22Rv1 (cell line): ENCODE measurements at regions not wholly inside any gene's neighbourhood (a gene's known extent, or its start where the extent isn't known, plus 50 kb on each side); places are given as distances from the start of the nearest gene placed in this dataset.

Experiments
- H3K27ac ChIP-seq: fragments of 450-650 bp; 2 replicates; pipeline ENCODE4 v1.5.1; 2017
- CTCF ChIP-seq: fragments of 450-650 bp; IDR thresholded peaks from 2 replicates; pipeline ENCODE4 v1.5.1; 2017; ENCODE audit warnings: mild to moderate bottlenecking
- ZFX ChIP-seq: fragments of 450-650 bp; IDR thresholded peaks from 2 replicates; pipeline ENCODE4 v1.6.1; 2017; ENCODE audit warnings: antibody characterized with exemption, borderline replicate concordance

- TF ChIP-seq ZFX, result no peak
- TF ChIP-seq CTCF, result no peak
These were observed 415.5 kb upstream of the PPP2R3A start for GRCh38 chr3:135549928-135550494.

DNA sequence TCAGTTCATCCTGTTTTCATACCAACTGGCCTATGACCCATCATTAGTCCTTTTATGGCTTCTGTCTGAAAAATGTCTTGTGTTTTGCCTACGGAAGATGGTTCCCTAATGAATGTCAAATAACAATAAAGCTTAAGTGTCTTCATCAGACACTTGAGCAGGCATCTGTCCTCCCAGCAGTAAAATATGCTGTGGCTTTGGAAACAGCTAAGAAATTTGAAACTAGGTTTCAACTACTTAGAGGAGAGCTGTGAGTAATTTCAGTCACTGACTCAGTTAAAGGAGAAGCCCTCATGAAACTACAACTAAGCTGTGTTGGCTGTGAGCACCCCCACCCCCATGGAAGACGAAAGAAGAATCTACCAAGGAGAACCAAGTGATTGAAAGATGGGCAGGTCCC, 409.4 kb upstream of the PPP2R3A start:
- TF ChIP-seq CTCF, result no peak
- no peak overlapping the region for H3K27ac ChIP-seq

More at GRCh38 chr3:135549928-135550494, 415.5 kb upstream of the PPP2R3A start:
- no peak overlapping the region for H3K27ac ChIP-seq

DNA sequence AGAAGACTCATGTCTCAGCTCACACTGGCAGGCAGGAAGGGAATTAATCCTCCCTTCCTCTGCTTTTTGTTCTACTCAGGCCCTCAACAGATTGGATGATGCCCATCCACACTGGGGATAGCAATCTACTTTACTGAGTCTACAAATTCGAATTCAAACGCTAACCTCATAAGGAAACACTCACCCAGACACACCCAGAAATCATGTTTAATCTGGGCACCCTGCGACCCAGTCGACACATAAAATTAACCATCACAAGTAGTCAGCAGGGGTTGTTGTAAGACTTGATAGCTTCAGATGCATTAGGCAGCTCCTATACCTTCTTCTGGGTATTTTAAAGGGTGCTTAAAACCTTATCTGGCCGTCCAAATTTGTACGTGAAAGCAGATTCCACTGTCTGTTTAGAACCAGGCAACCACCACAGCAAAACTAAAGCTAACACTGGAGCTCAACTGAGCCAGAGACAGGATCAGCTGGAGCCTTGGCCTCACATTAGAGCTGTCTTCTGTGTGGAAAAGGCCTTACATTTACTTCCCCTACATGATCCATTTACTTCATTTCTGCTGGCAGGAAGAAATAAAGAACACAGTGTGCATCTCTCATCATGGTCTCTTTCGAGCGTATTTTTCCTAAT, 407.3 kb upstream of the PPP2R3A start:
- no peak for TF ChIP-seq CTCF
- TF ChIP-seq ZFX, result no peak
- no peak overlapping the region for H3K27ac ChIP-seq

GRCh38 chr3:135558906-135559305, 406.6 kb upstream of the PPP2R3A start:
- no peak for TF ChIP-seq ZFX
- TF ChIP-seq CTCF, result no peak
- H3K27ac ChIP-seq, result no peak overlapping the region

DNA sequence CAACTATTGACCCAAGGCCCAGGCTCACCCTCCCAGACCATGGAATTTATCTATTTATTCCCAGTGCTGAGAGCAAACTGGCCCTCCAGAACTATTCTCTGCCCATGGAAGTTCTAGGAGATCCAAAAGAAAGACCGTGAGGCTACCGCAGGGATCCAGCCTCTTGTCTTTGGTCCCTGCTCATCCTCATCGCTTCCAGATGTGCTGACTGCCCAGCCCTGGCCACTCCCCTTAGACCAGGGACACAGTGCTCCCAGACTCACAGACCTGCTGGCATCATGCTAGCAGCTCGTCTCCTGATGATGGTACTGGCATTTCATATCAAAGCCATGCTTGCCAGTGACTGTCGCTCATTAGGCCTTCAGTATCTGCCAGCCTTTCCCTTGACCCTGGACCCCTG, 405.7 kb upstream of the PPP2R3A start:
- H3K27ac ChIP-seq, result no peak overlapping the region
- TF ChIP-seq ZFX, result no peak
- TF ChIP-seq CTCF, result no peak

DNA sequence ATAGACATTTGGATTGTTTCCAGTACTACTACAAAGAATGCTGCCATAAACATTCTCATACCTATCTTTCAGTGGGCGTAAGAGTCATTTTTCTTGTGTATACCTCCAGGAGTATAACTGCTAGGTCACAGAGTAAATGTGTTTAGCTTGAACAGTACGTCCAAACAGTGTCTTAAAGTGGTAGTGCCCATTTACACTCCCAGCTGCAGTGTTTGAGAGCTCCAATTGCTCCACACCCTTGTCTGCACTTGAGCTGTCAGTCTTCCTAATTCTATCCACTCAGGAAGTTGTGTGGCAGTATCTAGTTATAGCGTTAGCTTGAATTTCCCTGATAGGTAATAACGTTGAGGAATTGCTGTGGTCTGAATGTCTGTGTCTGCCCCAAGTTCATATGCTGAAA, 404.7 kb upstream of the PPP2R3A start:
- TF ChIP-seq ZFX (no peak), CTCF (no peak)
- H3K27ac ChIP-seq, result no peak overlapping the region

- no peak for TF ChIP-seq ZFX
- no peak for TF ChIP-seq CTCF
- H3K27ac ChIP-seq, result no peak overlapping the region
These were observed 400.8 kb upstream of the PPP2R3A start for GRCh38 chr3:135564696-135565095.
